ENCODE measurements at regions not wholly inside any gene's neighbourhood (a gene's known extent, or its start where the extent isn't known, plus 50 kb on each side); places are given as distances from the start of the nearest gene placed in this dataset.

DNA sequence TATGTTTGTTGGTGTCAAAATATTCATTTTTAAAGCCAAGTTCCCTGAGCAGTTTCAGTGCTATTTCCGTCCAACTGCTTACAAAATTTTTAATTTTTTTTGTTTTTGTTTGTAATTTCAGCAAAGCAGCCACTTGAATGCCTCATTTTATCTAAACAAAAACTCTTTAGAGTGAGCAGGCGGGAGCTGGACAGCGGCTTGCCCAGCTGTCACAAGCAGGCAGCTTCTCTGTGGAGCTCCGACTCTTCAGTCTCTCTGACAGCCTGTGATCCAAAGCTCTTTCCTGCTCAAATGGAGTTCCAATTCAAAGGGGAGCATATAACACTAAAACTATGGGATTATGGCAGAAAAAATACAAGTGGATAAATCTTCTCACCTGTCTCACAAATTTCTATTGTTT lies 618.3 kb upstream of the PCDH20 start:
- H3K27ac ChIP-seq (ENCODE audit: low read depth): no peak overlapping the region
- Mint-ChIP-seq H3K36me3 (ENCODE audit: low read depth) (no peaks in the 10 kb centered on the region), H3K27me3 (ENCODE audit: insufficient read depth, low read depth, poor library complexity) (no peaks in the 10 kb centered on the region), H3K4me3 (no peak overlapping the region), H3K4me1 (0 out of 3 replicates have a peak, but pooled peaks cover 2% of the 10 kb centered on the region), H3K9me3 (no peaks in the 10 kb centered on the region), H3K27ac (no peak overlapping the region)
- H2AFZ ChIP-seq: peak overlapping the region; percentile 33; the same call in 1 of the 2 replicates
- TF ChIP-seq JUNB (IDR thresholded peaks at IDR 0.05; ENCODE audit: unreplicated experiment) (no peak), ZNF114 (CRISPR knock-in tag; IDR thresholded peaks at IDR 0.05) (no peak), EZH2phosphoT487 (IDR thresholded peaks at IDR 0.05; ENCODE audit: unreplicated experiment) (no peak), EZH2 (IDR thresholded peaks at IDR 0.05; ENCODE audit: low read depth, unreplicated experiment) (no peak), ZNF331 (CRISPR knock-in tag; IDR thresholded peaks at IDR 0.05; ENCODE audit: low read depth) (no peak)
- TF ChIP-seq, protein P1, sequence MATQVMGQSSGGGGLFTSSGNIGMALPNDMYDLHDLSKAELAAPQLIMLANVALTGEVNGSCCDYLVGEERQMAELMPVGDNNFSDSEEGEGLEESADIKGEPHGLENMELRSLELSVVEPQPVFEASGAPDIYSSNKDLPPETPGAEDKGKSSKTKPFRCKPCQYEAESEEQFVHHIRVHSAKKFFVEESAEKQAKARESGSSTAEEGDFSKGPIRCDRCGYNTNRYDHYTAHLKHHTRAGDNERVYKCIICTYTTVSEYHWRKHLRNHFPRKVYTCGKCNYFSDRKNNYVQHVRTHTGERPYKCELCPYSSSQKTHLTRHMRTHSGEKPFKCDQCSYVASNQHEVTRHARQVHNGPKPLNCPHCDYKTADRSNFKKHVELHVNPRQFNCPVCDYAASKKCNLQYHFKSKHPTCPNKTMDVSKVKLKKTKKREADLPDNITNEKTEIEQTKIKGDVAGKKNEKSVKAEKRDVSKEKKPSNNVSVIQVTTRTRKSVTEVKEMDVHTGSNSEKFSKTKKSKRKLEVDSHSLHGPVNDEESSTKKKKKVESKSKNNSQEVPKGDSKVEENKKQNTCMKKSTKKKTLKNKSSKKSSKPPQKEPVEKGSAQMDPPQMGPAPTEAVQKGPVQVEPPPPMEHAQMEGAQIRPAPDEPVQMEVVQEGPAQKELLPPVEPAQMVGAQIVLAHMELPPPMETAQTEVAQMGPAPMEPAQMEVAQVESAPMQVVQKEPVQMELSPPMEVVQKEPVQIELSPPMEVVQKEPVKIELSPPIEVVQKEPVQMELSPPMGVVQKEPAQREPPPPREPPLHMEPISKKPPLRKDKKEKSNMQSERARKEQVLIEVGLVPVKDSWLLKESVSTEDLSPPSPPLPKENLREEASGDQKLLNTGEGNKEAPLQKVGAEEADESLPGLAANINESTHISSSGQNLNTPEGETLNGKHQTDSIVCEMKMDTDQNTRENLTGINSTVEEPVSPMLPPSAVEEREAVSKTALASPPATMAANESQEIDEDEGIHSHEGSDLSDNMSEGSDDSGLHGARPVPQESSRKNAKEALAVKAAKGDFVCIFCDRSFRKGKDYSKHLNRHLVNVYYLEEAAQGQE (IDR thresholded peaks at IDR 0.05; ENCODE audit: unreplicated experiment): peak; percentile 22
- TF ChIP-seq, protein P2, sequence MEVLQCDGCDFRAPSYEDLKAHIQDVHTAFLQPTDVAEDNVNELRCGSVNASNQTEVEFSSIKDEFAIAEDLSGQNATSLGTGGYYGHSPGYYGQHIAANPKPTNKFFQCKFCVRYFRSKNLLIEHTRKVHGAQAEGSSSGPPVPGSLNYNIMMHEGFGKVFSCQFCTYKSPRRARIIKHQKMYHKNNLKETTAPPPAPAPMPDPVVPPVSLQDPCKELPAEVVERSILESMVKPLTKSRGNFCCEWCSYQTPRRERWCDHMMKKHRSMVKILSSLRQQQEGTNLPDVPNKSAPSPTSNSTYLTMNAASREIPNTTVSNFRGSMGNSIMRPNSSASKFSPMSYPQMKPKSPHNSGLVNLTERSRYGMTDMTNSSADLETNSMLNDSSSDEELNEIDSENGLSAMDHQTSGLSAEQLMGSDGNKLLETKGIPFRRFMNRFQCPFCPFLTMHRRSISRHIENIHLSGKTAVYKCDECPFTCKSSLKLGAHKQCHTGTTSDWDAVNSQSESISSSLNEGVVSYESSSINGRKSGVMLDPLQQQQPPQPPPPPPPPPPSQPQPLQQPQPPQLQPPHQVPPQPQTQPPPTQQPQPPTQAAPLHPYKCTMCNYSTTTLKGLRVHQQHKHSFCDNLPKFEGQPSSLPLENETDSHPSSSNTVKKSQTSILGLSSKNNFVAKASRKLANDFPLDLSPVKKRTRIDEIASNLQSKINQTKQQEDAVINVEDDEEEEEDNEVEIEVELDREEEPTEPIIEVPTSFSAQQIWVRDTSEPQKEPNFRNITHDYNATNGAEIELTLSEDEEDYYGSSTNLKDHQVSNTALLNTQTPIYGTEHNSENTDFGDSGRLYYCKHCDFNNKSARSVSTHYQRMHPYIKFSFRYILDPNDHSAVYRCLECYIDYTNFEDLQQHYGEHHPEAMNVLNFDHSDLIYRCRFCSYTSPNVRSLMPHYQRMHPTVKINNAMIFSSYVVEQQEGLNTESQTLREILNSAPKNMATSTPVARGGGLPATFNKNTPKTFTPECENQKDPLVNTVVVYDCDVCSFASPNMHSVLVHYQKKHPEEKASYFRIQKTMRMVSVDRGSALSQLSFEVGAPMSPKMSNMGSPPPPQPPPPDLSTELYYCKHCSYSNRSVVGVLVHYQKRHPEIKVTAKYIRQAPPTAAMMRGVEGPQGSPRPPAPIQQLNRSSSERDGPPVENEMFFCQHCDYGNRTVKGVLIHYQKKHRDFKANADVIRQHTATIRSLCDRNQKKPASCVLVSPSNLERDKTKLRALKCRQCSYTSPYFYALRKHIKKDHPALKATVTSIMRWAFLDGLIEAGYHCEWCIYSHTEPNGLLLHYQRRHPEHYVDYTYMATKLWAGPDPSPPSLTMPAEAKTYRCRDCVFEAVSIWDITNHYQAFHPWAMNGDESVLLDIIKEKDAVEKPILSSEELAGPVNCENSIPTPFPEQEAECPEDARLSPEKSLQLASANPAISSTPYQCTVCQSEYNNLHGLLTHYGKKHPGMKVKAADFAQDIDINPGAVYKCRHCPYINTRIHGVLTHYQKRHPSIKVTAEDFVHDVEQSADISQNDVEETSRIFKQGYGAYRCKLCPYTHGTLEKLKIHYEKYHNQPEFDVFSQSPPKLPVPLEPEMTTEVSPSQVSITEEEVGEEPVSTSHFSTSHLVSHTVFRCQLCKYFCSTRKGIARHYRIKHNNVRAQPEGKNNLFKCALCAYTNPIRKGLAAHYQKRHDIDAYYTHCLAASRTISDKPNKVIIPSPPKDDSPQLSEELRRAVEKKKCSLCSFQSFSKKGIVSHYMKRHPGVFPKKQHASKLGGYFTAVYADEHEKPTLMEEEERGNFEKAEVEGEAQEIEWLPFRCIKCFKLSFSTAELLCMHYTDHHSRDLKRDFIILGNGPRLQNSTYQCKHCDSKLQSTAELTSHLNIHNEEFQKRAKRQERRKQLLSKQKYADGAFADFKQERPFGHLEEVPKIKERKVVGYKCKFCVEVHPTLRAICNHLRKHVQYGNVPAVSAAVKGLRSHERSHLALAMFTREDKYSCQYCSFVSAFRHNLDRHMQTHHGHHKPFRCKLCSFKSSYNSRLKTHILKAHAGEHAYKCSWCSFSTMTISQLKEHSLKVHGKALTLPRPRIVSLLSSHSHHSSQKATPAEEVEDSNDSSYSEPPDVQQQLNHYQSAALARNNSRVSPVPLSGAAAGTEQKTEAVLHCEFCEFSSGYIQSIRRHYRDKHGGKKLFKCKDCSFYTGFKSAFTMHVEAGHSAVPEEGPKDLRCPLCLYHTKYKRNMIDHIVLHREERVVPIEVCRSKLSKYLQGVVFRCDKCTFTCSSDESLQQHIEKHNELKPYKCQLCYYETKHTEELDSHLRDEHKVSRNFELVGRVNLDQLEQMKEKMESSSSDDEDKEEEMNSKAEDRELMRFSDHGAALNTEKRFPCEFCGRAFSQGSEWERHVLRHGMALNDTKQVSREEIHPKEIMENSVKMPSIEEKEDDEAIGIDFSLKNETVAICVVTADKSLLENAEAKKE (CRISPR knock-in tag; IDR thresholded peaks at IDR 0.05): no peak
- H3K27me3 ChIP-seq (ENCODE audit: insufficient read depth): no peaks in the 10 kb centered on the region
- H3K9me2 ChIP-seq (ENCODE audit: insufficient read depth): no peaks in the 10 kb centered on the region
- no peaks in the 10 kb centered on the region for H3F3A ChIP-seq (replicated peaks; ENCODE audit: low read depth)
- no peaks in the 10 kb centered on the region for H4K20me1 ChIP-seq (replicated peaks; ENCODE audit: insufficient read depth)
- no peaks in the 10 kb centered on the region for H3K4me1 ChIP-seq (ENCODE audit: insufficient read depth)
- no peak overlapping the region for H3K4me2 ChIP-seq
- ATAC-seq (no peak), DNase-seq (ENCODE audit: low spot score) (no peak)
- no peaks in the 10 kb centered on the region for H3K79me2 ChIP-seq (replicated peaks; ENCODE audit: insufficient read depth)
- no peak overlapping the region for H3K4me3 ChIP-seq
- no peaks in the 10 kb centered on the region for H3K36me3 ChIP-seq (ENCODE audit: insufficient read depth)

Data from GM23338 (cell line).